ENCODE measurements at regions not wholly inside any gene's neighbourhood (a gene's known extent, or its start where the extent isn't known, plus 50 kb on each side); places are given as distances from the start of the nearest gene placed in this dataset.

DNA sequence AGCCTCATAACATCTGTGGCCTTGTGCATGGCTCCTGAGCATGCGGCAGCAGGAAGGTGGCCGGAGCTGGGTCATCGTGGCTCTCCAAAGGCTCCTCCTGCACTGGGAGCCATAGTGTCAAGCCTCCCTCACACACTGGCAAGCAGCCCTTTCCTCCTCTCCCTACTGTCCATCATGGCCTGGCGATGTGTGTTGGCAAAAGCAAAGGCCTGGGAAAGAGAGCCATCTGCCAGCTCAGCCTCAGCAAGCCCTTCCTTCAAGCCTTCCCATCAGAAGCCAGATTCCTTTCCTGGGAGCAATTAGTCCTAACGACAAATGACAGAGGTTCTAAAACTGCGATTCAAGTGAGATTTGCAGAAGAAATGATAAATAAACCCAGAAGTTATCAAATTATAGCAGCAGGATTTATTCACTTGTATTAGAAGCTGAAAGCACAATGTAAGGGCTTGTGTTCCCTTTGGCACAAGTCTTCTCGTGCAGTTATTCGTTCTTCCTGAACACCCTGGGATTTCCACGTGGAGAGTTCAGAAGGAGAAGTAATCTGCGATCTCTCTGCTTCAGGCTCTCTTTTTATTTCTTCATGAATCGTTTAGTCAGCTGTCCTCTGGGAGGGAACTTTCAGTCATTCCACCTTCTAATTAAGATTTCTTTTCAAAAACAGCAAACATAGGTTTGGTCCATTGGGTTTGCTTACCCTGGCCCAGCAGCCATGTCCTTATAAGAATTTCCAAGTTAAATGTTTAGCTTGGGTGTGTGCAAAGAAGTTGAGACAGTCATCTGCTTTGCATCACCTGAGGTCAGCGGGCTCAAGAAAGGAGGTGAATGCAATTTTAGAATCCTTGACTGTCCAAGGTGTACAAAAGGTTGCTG, 110.3 kb upstream of the TMC3 start:
- Histone ChIP-seq H3K27ac (ENCODE audit: low read length) (no peak overlapping the region), H3F3A (ENCODE audit: insufficient read depth, low read length) (no peaks in the 10 kb centered on the region), H2AFZ (ENCODE audit: low read length) (no peak overlapping the region), H3K9me3 (replicated peaks; ENCODE audit: insufficient read depth, low read length) (no peaks in the 10 kb centered on the region), H3K9ac (ENCODE audit: low read length) (no peak overlapping the region), H3K36me3 (replicated peaks; ENCODE audit: insufficient read depth, low read length) (no peaks in the 10 kb centered on the region), H3K4me3 (ENCODE audit: low read length) (no peak overlapping the region), H3K27me3 (replicated peaks; ENCODE audit: insufficient read depth, low read length) (no peaks in the 10 kb centered on the region), H4K20me1 (ENCODE audit: insufficient read depth, low read length) (no peaks in the 10 kb centered on the region), H3K4me1 (ENCODE audit: low read length) (no peaks in the 10 kb centered on the region), H3K79me2 (ENCODE audit: low read length) (no peaks in the 10 kb centered on the region), H3K4me2 (ENCODE audit: low read depth, low read length) (no peak overlapping the region), H3K9me2 (replicated peaks; ENCODE audit: insufficient read depth, low read length) (no peaks in the 10 kb centered on the region)
- no peak for TF ChIP-seq EZH2 (optimal IDR thresholded peaks at IDR 0.05; ENCODE audit: low read depth, low read length)
- TF ChIP-seq, protein P1, sequence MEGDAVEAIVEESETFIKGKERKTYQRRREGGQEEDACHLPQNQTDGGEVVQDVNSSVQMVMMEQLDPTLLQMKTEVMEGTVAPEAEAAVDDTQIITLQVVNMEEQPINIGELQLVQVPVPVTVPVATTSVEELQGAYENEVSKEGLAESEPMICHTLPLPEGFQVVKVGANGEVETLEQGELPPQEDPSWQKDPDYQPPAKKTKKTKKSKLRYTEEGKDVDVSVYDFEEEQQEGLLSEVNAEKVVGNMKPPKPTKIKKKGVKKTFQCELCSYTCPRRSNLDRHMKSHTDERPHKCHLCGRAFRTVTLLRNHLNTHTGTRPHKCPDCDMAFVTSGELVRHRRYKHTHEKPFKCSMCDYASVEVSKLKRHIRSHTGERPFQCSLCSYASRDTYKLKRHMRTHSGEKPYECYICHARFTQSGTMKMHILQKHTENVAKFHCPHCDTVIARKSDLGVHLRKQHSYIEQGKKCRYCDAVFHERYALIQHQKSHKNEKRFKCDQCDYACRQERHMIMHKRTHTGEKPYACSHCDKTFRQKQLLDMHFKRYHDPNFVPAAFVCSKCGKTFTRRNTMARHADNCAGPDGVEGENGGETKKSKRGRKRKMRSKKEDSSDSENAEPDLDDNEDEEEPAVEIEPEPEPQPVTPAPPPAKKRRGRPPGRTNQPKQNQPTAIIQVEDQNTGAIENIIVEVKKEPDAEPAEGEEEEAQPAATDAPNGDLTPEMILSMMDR (IDR thresholded peaks at IDR 0.05; ENCODE audit: low read length), result no peak
- TF ChIP-seq EZH2phosphoT487 (IDR thresholded peaks at IDR 0.05; ENCODE audit: low read length), result no peak
- no peak for DNase-seq

DNA sequence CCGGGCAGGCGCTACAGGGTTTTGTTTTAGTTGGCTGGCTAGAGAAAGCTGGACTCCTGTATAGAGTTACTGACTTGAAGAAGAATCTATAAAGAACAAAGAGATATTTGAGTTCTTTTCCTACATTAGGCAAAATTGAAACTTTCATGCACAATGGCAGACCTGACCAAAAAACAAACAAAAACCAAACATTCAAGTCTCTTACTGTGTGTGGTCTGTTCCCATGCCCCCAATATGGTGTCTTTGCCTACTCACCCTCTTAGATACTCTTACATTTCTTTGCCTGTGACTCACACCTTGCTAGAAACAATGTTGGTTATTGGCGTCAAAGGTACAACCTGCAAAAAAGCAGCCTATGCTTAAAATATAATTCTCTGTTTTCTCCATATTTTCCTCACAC, 109.5 kb upstream of the TMC3 start:
- Histone ChIP-seq H4K20me1 (ENCODE audit: insufficient read depth, low read length) (no peaks in the 10 kb centered on the region), H3K79me2 (ENCODE audit: low read length) (no peaks in the 10 kb centered on the region), H3K36me3 (replicated peaks; ENCODE audit: insufficient read depth, low read length) (no peaks in the 10 kb centered on the region), H3K27ac (ENCODE audit: low read length) (no peak overlapping the region), H3K4me1 (ENCODE audit: low read length) (no peaks in the 10 kb centered on the region), H3K4me3 (ENCODE audit: low read length) (no peak overlapping the region), H3K9me3 (replicated peaks; ENCODE audit: insufficient read depth, low read length) (no peaks in the 10 kb centered on the region), H2AFZ (ENCODE audit: low read length) (no peak overlapping the region), H3K27me3 (replicated peaks; ENCODE audit: insufficient read depth, low read length) (no peaks in the 10 kb centered on the region), H3K9ac (ENCODE audit: low read length) (no peak overlapping the region), H3K9me2 (replicated peaks; ENCODE audit: insufficient read depth, low read length) (no peaks in the 10 kb centered on the region), H3F3A (ENCODE audit: insufficient read depth, low read length) (no peaks in the 10 kb centered on the region), H3K4me2 (ENCODE audit: low read depth, low read length) (no peak overlapping the region)
- no peak for DNase-seq
- TF ChIP-seq, protein P1 (IDR thresholded peaks at IDR 0.05; ENCODE audit: low read length), result no peak
- TF ChIP-seq EZH2phosphoT487 (IDR thresholded peaks at IDR 0.05; ENCODE audit: low read length), result no peak
- no peak for TF ChIP-seq EZH2 (optimal IDR thresholded peaks at IDR 0.05; ENCODE audit: low read depth, low read length)

DNA sequence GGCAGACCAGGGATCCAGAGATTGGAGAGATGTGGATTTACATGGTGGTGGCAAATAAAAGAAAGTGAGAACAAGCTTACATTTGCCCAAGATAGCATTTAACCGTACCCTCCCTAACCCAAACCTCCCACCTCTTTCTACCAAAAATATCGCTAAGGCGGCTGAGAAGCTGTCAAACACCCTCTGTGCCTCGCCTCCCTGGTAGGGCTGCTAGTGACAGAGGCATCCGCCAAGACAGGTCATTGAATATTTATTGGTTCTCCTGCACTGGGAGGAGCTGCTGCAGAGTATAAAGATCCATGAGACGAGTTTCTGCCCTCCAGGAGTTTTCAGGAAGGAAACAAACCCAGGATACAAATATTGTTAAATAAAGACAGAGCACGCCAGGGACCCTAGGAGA, 107.3 kb upstream of the TMC3 start:
- H4K20me1 ChIP-seq (ENCODE audit: insufficient read depth, low read length), result no peaks in the 10 kb centered on the region
- H3K4me2 ChIP-seq (ENCODE audit: low read depth, low read length), result no peak overlapping the region
- no peaks in the 10 kb centered on the region for H3K4me1 ChIP-seq (ENCODE audit: low read length)
- no peaks in the 10 kb centered on the region for H3K27me3 ChIP-seq (replicated peaks; ENCODE audit: insufficient read depth, low read length)
- no peak overlapping the region for H3K4me3 ChIP-seq (ENCODE audit: low read length)
- TF ChIP-seq, protein P1 (IDR thresholded peaks at IDR 0.05; ENCODE audit: low read length), result no peak
- no peak for TF ChIP-seq EZH2phosphoT487 (IDR thresholded peaks at IDR 0.05; ENCODE audit: low read length)
- no peak for TF ChIP-seq EZH2 (optimal IDR thresholded peaks at IDR 0.05; ENCODE audit: low read depth, low read length)
- no peak for DNase-seq
- H3K9me2 ChIP-seq (replicated peaks; ENCODE audit: insufficient read depth, low read length), result no peaks in the 10 kb centered on the region
- no peaks in the 10 kb centered on the region for H3K9me3 ChIP-seq (replicated peaks; ENCODE audit: insufficient read depth, low read length)
- H3K9ac ChIP-seq (ENCODE audit: low read length), result no peak overlapping the region
- H3F3A ChIP-seq (ENCODE audit: insufficient read depth, low read length), result no peaks in the 10 kb centered on the region
- no peaks in the 10 kb centered on the region for H3K36me3 ChIP-seq (replicated peaks; ENCODE audit: insufficient read depth, low read length)
- no peak overlapping the region for H3K27ac ChIP-seq (ENCODE audit: low read length)
- no peaks in the 10 kb centered on the region for H3K79me2 ChIP-seq (ENCODE audit: low read length)
- H2AFZ ChIP-seq (ENCODE audit: low read length), result no peak overlapping the region

Measured in MM.1S (cell line).